ENCODE measurements at regions not wholly inside any gene's neighbourhood (a gene's known extent, or its start where the extent isn't known, plus 50 kb on each side); places are given as distances from the start of the nearest gene placed in this dataset.

DNA sequence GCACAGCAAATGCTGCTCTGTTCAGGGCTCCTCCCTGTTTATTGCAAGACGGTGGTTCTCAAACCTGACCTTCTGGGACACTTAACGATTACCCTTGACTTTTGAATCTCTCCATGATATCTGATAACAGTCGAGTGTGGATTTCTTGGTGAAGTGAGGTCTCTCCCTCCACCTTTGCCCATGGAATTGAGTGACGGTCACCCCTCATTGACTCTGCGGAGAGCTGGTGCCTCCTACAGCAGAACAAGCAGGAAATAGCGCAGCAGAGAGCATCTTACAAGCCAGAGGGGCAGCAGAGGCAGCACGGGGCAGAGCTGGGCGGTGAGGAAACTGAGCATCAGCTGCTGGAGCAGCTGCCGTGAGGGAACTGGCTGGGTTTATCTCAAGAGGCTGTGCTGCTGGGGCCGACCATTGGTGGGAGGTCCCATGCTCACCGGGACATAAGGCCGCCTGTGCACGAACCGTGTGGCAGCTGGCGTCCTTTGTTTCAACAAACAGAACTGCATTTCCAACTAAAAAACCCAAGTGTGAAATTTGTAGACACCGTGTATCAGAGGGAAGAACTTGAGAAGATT, 189.8 kb downstream of the MTRR start:
- H3K27me3 ChIP-seq (ENCODE audit: low read depth, low read length), result peaks cover 3% of the 10 kb centered on the region; the same call in 1 of the 2 replicates
- no peak overlapping the region for H3K27ac ChIP-seq (ENCODE audit: low read length)
- no peak overlapping the region for H3K4me3 ChIP-seq (ENCODE audit: low read length)
- H3K4me2 ChIP-seq (ENCODE audit: low read length), result no peak overlapping the region
- peaks cover 16% of the 10 kb centered on the region for H3K4me1 ChIP-seq (ENCODE audit: low read length)
- H3K36me3 ChIP-seq (replicated peaks; ENCODE audit: low read depth, low read length), result no peaks in the 10 kb centered on the region
- H3K79me2 ChIP-seq (ENCODE audit: low read length), result no peaks in the 10 kb centered on the region
- no peak overlapping the region for H2AFZ ChIP-seq (ENCODE audit: low read depth, low read length)
- H4K20me1 ChIP-seq (ENCODE audit: insufficient read depth, low read length), result no peaks in the 10 kb centered on the region
- H3K9ac ChIP-seq (ENCODE audit: low read length), result no peak overlapping the region
- TF ChIP-seq EZH2phosphoT487 (IDR thresholded peaks at IDR 0.05; ENCODE audit: low read depth), result no peak
- TF ChIP-seq, protein P1, sequence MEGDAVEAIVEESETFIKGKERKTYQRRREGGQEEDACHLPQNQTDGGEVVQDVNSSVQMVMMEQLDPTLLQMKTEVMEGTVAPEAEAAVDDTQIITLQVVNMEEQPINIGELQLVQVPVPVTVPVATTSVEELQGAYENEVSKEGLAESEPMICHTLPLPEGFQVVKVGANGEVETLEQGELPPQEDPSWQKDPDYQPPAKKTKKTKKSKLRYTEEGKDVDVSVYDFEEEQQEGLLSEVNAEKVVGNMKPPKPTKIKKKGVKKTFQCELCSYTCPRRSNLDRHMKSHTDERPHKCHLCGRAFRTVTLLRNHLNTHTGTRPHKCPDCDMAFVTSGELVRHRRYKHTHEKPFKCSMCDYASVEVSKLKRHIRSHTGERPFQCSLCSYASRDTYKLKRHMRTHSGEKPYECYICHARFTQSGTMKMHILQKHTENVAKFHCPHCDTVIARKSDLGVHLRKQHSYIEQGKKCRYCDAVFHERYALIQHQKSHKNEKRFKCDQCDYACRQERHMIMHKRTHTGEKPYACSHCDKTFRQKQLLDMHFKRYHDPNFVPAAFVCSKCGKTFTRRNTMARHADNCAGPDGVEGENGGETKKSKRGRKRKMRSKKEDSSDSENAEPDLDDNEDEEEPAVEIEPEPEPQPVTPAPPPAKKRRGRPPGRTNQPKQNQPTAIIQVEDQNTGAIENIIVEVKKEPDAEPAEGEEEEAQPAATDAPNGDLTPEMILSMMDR (IDR thresholded peaks at IDR 0.05; ENCODE audit: low read depth, low read length), result no peak
- no peaks in the 10 kb centered on the region for H3K9me3 ChIP-seq (ENCODE audit: insufficient read depth, low read length)

DNA sequence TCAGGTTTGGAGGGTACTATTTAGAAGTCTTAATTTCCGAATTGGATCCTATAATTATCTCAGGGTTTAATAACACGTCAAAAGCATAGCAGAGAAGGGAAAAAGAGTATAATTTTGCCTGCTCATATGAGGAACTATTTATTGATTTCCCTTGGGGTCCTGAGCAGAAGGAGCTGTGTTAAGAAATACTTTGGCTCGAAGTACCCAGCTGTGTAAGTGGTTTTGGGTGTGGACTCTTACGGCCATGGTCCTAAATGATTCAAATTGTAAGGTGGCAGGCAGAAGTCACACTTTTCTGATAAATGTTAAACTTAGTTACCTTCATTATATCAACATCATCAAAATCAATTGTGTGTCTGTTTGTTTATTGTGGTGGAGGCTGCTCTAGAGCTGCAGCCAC, 190.4 kb downstream of the MTRR start:
- H3K79me2 ChIP-seq (ENCODE audit: low read length), result no peaks in the 10 kb centered on the region
- no peak overlapping the region for H3K4me2 ChIP-seq (ENCODE audit: low read length)
- no peak for TF ChIP-seq EZH2phosphoT487 (IDR thresholded peaks at IDR 0.05; ENCODE audit: low read depth)
- TF ChIP-seq, protein P1 (IDR thresholded peaks at IDR 0.05; ENCODE audit: low read depth, low read length), result no peak
- no peak overlapping the region for H3K9ac ChIP-seq (ENCODE audit: low read length)
- H3K9me3 ChIP-seq (ENCODE audit: insufficient read depth, low read length), result no peaks in the 10 kb centered on the region
- no peak overlapping the region for H2AFZ ChIP-seq (ENCODE audit: low read depth, low read length)
- peaks cover 16% of the 10 kb centered on the region for H3K4me1 ChIP-seq (ENCODE audit: low read length)
- no peaks in the 10 kb centered on the region for H4K20me1 ChIP-seq (ENCODE audit: insufficient read depth, low read length)
- H3K4me3 ChIP-seq (ENCODE audit: low read length), result no peak overlapping the region
- H3K27ac ChIP-seq (ENCODE audit: low read length), result no peak overlapping the region
- H3K36me3 ChIP-seq (replicated peaks; ENCODE audit: low read depth, low read length), result no peaks in the 10 kb centered on the region
- peaks cover 3% of the 10 kb centered on the region; the same call in 1 of the 2 replicates for H3K27me3 ChIP-seq (ENCODE audit: low read depth, low read length)

DNA sequence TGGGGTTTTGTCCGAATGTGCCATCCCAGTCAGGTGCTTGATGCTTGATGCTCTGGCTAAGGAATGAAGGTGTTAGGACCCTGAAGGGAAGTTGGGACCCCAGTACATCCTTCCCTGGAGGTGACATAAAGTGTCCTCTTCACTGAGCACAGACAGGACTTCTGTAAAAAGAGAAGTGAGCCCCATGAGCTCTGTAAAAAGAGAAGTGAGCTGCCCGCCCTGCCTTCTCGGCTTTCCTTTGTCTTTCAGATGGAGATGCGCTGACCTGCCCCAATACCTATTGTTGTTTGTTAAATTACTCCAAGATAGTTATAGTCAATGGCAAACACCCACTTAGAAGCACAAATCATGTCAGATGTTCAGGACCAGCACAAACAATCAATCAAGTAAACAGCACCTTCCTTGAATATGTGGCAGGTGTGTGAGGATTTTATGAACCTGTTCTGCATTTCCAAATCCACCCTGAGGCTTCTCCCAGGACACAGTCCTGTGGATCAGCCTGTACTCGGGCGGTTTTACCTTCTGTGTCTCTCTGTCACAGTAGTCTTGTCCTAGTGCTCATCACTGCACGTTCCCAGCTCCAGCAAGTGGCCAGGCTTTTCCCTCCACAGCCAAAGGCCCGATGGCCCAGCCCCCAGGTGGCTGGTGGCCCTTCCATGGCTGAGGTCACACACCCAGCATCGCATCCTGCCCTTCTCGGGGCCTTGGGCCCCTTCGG, 191.4 kb downstream of the MTRR start:
- Histone ChIP-seq H2AFZ (ENCODE audit: low read depth, low read length) (no peak overlapping the region), H3K36me3 (replicated peaks; ENCODE audit: low read depth, low read length) (no peaks in the 10 kb centered on the region), H3K27ac (ENCODE audit: low read length) (no peak overlapping the region), H4K20me1 (ENCODE audit: insufficient read depth, low read length) (no peaks in the 10 kb centered on the region), H3K9ac (ENCODE audit: low read length) (no peak overlapping the region), H3K27me3 (ENCODE audit: low read depth, low read length) (peaks cover 3% of the 10 kb centered on the region; the same call in 1 of the 2 replicates), H3K4me3 (ENCODE audit: low read length) (no peak overlapping the region), H3K79me2 (ENCODE audit: low read length) (no peaks in the 10 kb centered on the region), H3K9me3 (ENCODE audit: insufficient read depth, low read length) (no peaks in the 10 kb centered on the region), H3K4me1 (ENCODE audit: low read length) (peaks cover 16% of the 10 kb centered on the region), H3K4me2 (ENCODE audit: low read length) (no peak overlapping the region)
- no peak for TF ChIP-seq EZH2phosphoT487 (IDR thresholded peaks at IDR 0.05; ENCODE audit: low read depth)
- TF ChIP-seq, protein P1 (IDR thresholded peaks at IDR 0.05; ENCODE audit: low read depth, low read length), result no peak

DNA sequence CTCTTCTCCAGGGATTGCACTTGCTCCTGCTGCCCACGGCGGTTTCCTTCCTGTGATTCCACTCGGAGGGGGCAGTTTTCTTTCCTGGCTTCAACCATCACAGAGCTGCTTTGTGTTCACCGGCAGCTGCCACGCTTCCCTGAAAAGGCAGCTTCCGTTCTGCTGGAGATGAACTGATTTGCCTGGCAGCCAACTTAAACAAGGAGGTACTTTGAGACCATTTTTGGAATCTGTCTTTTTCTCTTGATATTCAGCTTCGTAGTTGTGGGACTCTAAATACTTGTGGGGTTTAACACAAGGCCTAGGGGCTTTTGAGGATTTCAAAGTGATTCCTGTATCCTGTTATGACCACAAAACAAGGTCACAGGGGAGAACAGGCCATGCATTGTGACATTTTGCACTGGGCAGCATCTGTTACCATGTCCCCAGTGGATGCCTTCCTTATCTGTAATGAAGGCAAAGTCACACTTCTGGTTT, 192.0 kb downstream of the MTRR start:
- no peak overlapping the region for H3K9ac ChIP-seq (ENCODE audit: low read length)
- no peak overlapping the region for H3K4me3 ChIP-seq (ENCODE audit: low read length)
- peaks cover 3% of the 10 kb centered on the region; the same call in 1 of the 2 replicates for H3K27me3 ChIP-seq (ENCODE audit: low read depth, low read length)
- no peak for TF ChIP-seq EZH2phosphoT487 (IDR thresholded peaks at IDR 0.05; ENCODE audit: low read depth)
- TF ChIP-seq, protein P1 (IDR thresholded peaks at IDR 0.05; ENCODE audit: low read depth, low read length), result no peak
- peaks cover 16% of the 10 kb centered on the region for H3K4me1 ChIP-seq (ENCODE audit: low read length)
- no peak overlapping the region for H2AFZ ChIP-seq (ENCODE audit: low read depth, low read length)
- no peaks in the 10 kb centered on the region for H3K9me3 ChIP-seq (ENCODE audit: insufficient read depth, low read length)
- no peak overlapping the region for H3K27ac ChIP-seq (ENCODE audit: low read length)
- H4K20me1 ChIP-seq (ENCODE audit: insufficient read depth, low read length), result no peaks in the 10 kb centered on the region
- no peak overlapping the region for H3K4me2 ChIP-seq (ENCODE audit: low read length)
- H3K36me3 ChIP-seq (replicated peaks; ENCODE audit: low read depth, low read length), result no peaks in the 10 kb centered on the region
- H3K79me2 ChIP-seq (ENCODE audit: low read length), result no peaks in the 10 kb centered on the region
